GM12878 (cell line): ENCODE measurements at regions not wholly inside any gene's neighbourhood (a gene's known extent, or its start where the extent isn't known, plus 50 kb on each side); places are given as distances from the start of the nearest gene placed in this dataset.

Source experiments
- ATAC-seq: fragments of 200-7000 bp; cut with Tn5 transposase; 3 replicates; pipeline ENCODE4 v1.9.1; 2020; ENCODE audit warnings: mild to moderate bottlenecking, moderate library complexity
- BruUV-seq: library from RNA; stranded (reverse); fragments of 400-500 nt; replicated peaks from 2 replicates; lab custom pipeline; 2021; lab: Mats Ljungman, UMichigan
- CTCF ChIA-PET: fragments of 300-600 bp; sonication (Branson Sonifier 250); formaldehyde crosslinking; extraction: SDS; loops from one replicate; lab custom pipeline; 2021; ENCODE audit warnings: inconsistent platforms; lab: Yijun Ruan, JAX
- POLR2A ChIA-PET: fragments of 350-600 bp; formaldehyde crosslinking; extraction: SDS; loops from one replicate; lab custom pipeline; 2021; ENCODE audit warnings: inconsistent platforms; lab: Charles Lee
- RAD21 ChIA-PET: fragments of 300-600 bp; sonication (Branson Sonifier 250); formaldehyde crosslinking; loops from one replicate; lab custom pipeline; 2023; ENCODE audit warnings: antibody characterized with exemption; ENCODE audit not compliant: unreplicated experiment; lab: Charles Lee
- SMC1A ChIA-PET: fragments of 300-600 bp; sonication (Branson Sonifier 250); formaldehyde crosslinking; loops from one replicate; lab custom pipeline; 2023; ENCODE audit not compliant: unreplicated experiment, uncharacterized antibody; lab: Charles Lee
- DNase-seq: peaks from one replicate; pipeline ENCODE4 v3.0.0-alpha.2; 2011; ENCODE audit warnings: low read depth, low spot score
- FAIRE-seq: peaks from 3 replicates; lab custom pipeline; 2011; peaks lifted over from hg19 to GRCh38; lab: Jason Lieb, UNC
- H2AFZ ChIP-seq: 2 replicates; pipeline ENCODE4 v1.6.0; 2011; ENCODE audit warnings: low read depth, low read length, control low read depth; ENCODE audit not compliant: control insufficient read depth
- H3K27ac ChIP-seq: 2 replicates; pipeline ENCODE4 v1.5.1; 2011; ENCODE audit warnings: control low read depth; ENCODE audit not compliant: control insufficient read depth, insufficient read depth
- H3K27me3 ChIP-seq, 2 experiments: replicated peaks in 1 of 2; 2 replicates each; pipeline versions ENCODE4 v1.6.0 to v1.6.1; 2011; ENCODE audit warnings: low read length in 1 of 2; ENCODE audit not compliant: control insufficient read depth in 2 of 2, insufficient read depth in 2 of 2
- H3K36me3 ChIP-seq, 2 experiments: 2 replicates each; pipeline ENCODE4 v1.5.1; 2011; ENCODE audit warnings: low read length in 1 of 2; ENCODE audit not compliant: control insufficient read depth in 2 of 2, insufficient read depth in 2 of 2
- H3K4me1 ChIP-seq: 2 replicates; pipeline ENCODE4 v1.6.1; 2011; ENCODE audit warnings: mild to moderate bottlenecking, low read length, moderate library complexity, mixed read lengths; ENCODE audit not compliant: control insufficient read depth, insufficient read depth
- H3K4me2 ChIP-seq: 2 replicates; pipeline ENCODE4 v1.6.0; 2011; ENCODE audit warnings: control low read depth; ENCODE audit not compliant: control insufficient read depth, insufficient read depth
- H3K4me3 ChIP-seq: fragments of 200-600 bp; sonication (generic); 2 replicates; pipeline ENCODE4 v1.5.1; 2016
- H3K79me2 ChIP-seq: 2 replicates; pipeline ENCODE4 v1.6.0; 2011; ENCODE audit warnings: low read length; ENCODE audit not compliant: control insufficient read depth, insufficient read depth
- H3K9ac ChIP-seq: 2 replicates; pipeline ENCODE4 v1.8.0; 2011; ENCODE audit warnings: low read length, control low read depth, mixed read lengths; ENCODE audit not compliant: control insufficient read depth, insufficient read depth
- H3K9me3 ChIP-seq: replicated peaks from 3 replicates; pipeline ENCODE4 v1.5.1; 2011; ENCODE audit warnings: mild to moderate bottlenecking, low read length; ENCODE audit not compliant: control insufficient read depth, insufficient read depth
- H4K20me1 ChIP-seq: 2 replicates; pipeline ENCODE4 v1.6.0; 2011; ENCODE audit not compliant: control insufficient read depth, insufficient read depth
- CBX5 ChIP-seq: sonication (generic); IDR thresholded peaks from 2 replicates; pipeline ENCODE4 v1.6.1; 2016; ENCODE audit warnings: low read depth, moderate library complexity, mild to moderate bottlenecking, inconsistent platforms
- CREB1 ChIP-seq: IDR thresholded peaks from 2 replicates; pipeline ENCODE4 v1.6.1; 2012; ENCODE audit warnings: low read depth, mild to moderate bottlenecking, inconsistent platforms
- NFYA ChIP-seq: IDR thresholded peaks from 2 replicates; pipeline ENCODE4 v1.6.1; 2011; ENCODE audit warnings: low read depth, mild to moderate bottlenecking, low read length, improper control_type of control experiment, borderline replicate concordance
- POLR2AphosphoS5 ChIP-seq: IDR thresholded peaks from 2 replicates; pipeline ENCODE4 v1.6.1; 2011; ENCODE audit warnings: mild to moderate bottlenecking, low read length, inconsistent platforms
- POU2F2 ChIP-seq: IDR thresholded peaks from 3 replicates; pipeline ENCODE4 v1.6.1; 2011; ENCODE audit warnings: low read depth, mild to moderate bottlenecking, low read length, borderline replicate concordance
- RAD21 ChIP-seq: IDR thresholded peaks from 2 replicates; pipeline ENCODE4 v1.6.1; 2011; ENCODE audit warnings: mild to moderate bottlenecking, low read depth, low read length, moderate library complexity; ENCODE audit not compliant: insufficient read depth
- SMC3 ChIP-seq: IDR thresholded peaks from 2 replicates; pipeline ENCODE4 v1.6.1; 2011; ENCODE audit warnings: low read length, improper control_type of control experiment, borderline replicate concordance
- YY1 ChIP-seq: IDR thresholded peaks from 2 replicates; pipeline ENCODE4 v1.6.1; 2011; ENCODE audit warnings: low read depth, mild to moderate bottlenecking, low read length
- WGBS: methylation state at CpG from one replicate; pipeline ENCODE4 v1.1.6; 2016; ENCODE audit warnings: low lambda C conversion rate; ENCODE audit not compliant: insufficient replicate concordance, insufficient coverage; ENCODE audit errors: missing lambda C conversion rate; 5-methylcytosine and 5-hydroxymethylcytosine counted together
- in situ Hi-C: fragments of 300-500 bp; cut with MboI; formaldehyde crosslinking; loops from 9 replicates; pipeline ENCODE4 v1.14.3; 2018; ENCODE audit warnings: mixed read lengths
- intact Hi-C: fragments of 100-400 bp; cut with micrococcal nuclease; formaldehyde crosslinking; loops from one replicate; pipeline ENCODE4 v1.14.2; 2022; ENCODE audit not compliant: unreplicated experiment
- TF ChIP-seq, protein P1 (sequence below), 3 experiments: IDR thresholded peaks in 2 of 3; conservative IDR thresholded peaks in 1 of 3; 2 replicates each; pipeline ENCODE4 v1.5.1; 2011; ENCODE audit warnings: low read depth in 3 of 3, low read length in 3 of 3, mild to moderate bottlenecking in 3 of 3, control low read depth in 2 of 3, moderate library complexity in 2 of 3, inconsistent platforms in 1 of 3, mixed read lengths in 1 of 3; ENCODE audit not compliant: control insufficient read depth in 2 of 3, insufficient read depth in 1 of 3; ENCODE audit errors: extremely low read depth in 1 of 3

DNA sequence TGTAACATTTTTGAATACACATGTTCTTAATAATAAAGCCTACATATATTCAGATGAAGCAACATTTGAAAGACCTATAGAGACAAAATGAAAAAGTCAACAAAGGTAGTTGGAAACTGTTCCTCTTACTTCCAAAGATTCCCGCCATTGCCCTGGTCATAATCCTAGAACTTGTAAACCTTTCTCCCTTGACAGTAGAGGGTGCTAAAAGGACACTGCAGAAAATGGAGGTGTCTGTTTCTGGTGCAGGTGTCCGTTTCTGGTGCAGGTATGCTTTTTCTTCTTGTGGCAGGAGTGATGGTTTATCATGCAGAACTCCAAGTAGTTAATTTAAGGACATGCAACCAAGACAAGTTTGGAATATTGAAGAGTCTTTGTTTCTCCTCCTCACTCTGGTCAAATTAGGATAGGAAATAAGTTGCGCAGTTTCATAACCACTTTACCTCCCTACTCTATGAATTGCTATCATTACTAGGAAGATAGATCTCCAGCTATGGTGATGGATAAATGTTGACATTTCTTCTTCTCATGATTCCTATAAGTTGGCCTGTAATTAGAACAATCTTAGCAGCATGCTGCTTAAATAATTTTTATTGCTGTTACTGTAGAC is 56.0 kb upstream of the FAM174A start:
- peak; percentile 15 for DNase-seq

More for the DNA sequence above, 56.0 kb upstream of the FAM174A start:
- no peaks in the 10 kb centered on the region for H3K36me3 ChIP-seq
- TF ChIP-seq SMC3 = peak; percentile 71; the same call in 1 of the 2 replicates
- TF ChIP-seq YY1 = 0 out of 2 replicates have a peak, but pooled peaks have one; percentile 61
- TF ChIP-seq RAD21 = peak; percentile 97
- no peak for TF ChIP-seq CREB1
- no peak for TF ChIP-seq NFYA
- TF ChIP-seq CBX5 = no peak
- TF ChIP-seq POU2F2 = 0 out of 3 replicates have a peak, but pooled peaks have one; percentile 27
- TF ChIP-seq, protein P1, sequence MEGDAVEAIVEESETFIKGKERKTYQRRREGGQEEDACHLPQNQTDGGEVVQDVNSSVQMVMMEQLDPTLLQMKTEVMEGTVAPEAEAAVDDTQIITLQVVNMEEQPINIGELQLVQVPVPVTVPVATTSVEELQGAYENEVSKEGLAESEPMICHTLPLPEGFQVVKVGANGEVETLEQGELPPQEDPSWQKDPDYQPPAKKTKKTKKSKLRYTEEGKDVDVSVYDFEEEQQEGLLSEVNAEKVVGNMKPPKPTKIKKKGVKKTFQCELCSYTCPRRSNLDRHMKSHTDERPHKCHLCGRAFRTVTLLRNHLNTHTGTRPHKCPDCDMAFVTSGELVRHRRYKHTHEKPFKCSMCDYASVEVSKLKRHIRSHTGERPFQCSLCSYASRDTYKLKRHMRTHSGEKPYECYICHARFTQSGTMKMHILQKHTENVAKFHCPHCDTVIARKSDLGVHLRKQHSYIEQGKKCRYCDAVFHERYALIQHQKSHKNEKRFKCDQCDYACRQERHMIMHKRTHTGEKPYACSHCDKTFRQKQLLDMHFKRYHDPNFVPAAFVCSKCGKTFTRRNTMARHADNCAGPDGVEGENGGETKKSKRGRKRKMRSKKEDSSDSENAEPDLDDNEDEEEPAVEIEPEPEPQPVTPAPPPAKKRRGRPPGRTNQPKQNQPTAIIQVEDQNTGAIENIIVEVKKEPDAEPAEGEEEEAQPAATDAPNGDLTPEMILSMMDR (IDR thresholded peaks at IDR 0.05 in 2 of 3, conservative IDR thresholded peaks at IDR 0.05 in 1 of 3; ENCODE audit: control insufficient read depth in 2 of 3, extremely low read depth in 1 of 3, insufficient read depth in 1 of 3, low read depth in 3 of 3, low read length in 3 of 3) = peak; percentile 68 to 71 (median 71)
- no peak for TF ChIP-seq POLR2AphosphoS5
- H3K4me1 ChIP-seq = no peaks in the 10 kb centered on the region
- SMC1A ChIA-PET = interaction anchor here (1.4 to 2.0 kb wide), 2 partner anchors 14 to 912 kb away, joined by 4 to 9 read pairs; no protein-coding TSS in a partner anchor
- no peak overlapping the region for H3K27ac ChIP-seq
- POLR2A ChIA-PET = no interaction called here
- in situ Hi-C loops = no loop called here
- CTCF ChIA-PET = interaction anchor here (0.7 to 1.0 kb wide), 4 partner anchors 137 to 912 kb away, joined by 3 to 4 read pairs (median 4); no protein-coding TSS in a partner anchor
- H3K9me3 ChIP-seq = no peaks in the 10 kb centered on the region
- H4K20me1 ChIP-seq = no peaks in the 10 kb centered on the region
- RAD21 ChIA-PET = no interaction called here
- H3K27me3 ChIP-seq = no peaks in the 10 kb centered on the region
- no peak overlapping the region for H2AFZ ChIP-seq
- peak; percentile 84 for FAIRE-seq
- WGBS = 35% methylated on average over 3 of the region's 3 CpGs
- ATAC-seq = peak; percentile 88
- no peak overlapping the region for H3K4me2 ChIP-seq
- intact Hi-C loops = loop anchor here (1.0 to 5.0 kb wide), 7 partner anchors 144 to 1200 kb away; partner anchors contain the start of gene ST8SIA4
- H3K9ac ChIP-seq = no peak overlapping the region
- H3K79me2 ChIP-seq = no peaks in the 10 kb centered on the region
- no peak overlapping the region for H3K4me3 ChIP-seq
- BruUV-seq = no TSS peak
